ENCODE measurements at regions not wholly inside any gene's neighbourhood (a gene's known extent, or its start where the extent isn't known, plus 50 kb on each side); places are given as distances from the start of the nearest gene placed in this dataset.

DNA sequence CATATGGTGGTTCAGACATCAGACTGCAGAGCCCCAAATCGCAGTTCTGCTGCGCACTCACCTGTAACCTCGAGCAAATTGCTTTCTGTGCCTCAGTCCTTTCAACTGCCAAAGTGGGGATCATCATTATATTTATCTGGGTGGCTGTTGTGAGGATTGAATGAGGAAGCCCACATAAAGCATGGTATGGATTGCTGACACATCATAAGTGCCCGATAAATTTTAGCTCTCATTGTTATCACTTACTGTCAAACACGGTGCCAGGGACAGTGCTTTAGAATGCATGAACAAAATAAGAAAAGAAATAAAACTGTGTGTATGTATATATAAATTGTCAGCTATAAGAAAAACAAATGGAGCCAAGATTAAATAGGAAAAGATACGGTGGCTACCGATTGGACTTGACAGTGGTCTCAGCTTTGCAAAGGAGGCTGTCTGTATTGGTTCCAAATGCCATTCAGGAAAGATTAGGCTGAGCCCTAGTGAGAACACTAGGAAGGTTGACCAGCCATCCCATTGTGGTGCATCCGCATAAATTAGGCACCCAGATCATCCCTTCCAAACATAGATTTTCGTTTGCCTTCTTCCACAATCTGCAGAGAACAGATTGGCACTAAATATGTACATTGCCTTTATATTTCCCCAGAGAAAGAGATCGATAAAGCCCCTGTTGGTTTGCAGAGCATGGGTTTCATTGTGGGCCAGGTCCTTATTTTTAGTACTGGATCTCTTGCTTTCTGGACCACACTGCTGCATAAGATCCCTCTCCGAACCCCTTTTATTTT, 91.8 kb upstream of the KAZN start:
- TF ChIP-seq, protein P1, sequence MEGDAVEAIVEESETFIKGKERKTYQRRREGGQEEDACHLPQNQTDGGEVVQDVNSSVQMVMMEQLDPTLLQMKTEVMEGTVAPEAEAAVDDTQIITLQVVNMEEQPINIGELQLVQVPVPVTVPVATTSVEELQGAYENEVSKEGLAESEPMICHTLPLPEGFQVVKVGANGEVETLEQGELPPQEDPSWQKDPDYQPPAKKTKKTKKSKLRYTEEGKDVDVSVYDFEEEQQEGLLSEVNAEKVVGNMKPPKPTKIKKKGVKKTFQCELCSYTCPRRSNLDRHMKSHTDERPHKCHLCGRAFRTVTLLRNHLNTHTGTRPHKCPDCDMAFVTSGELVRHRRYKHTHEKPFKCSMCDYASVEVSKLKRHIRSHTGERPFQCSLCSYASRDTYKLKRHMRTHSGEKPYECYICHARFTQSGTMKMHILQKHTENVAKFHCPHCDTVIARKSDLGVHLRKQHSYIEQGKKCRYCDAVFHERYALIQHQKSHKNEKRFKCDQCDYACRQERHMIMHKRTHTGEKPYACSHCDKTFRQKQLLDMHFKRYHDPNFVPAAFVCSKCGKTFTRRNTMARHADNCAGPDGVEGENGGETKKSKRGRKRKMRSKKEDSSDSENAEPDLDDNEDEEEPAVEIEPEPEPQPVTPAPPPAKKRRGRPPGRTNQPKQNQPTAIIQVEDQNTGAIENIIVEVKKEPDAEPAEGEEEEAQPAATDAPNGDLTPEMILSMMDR (IDR thresholded peaks at IDR 0.05; ENCODE audit: unreplicated experiment): no peak
- H3K27ac Mint-ChIP-seq: no peak overlapping the region
- DNase-seq (ENCODE audit: low spot score in 2 of 2, unreplicated experiment in 2 of 2): no peak
- peaks cover 37% of the 10 kb centered on the region for H3K27me3 Mint-ChIP-seq (ENCODE audit: low read depth)
- H3K9me3 Mint-ChIP-seq: no peaks in the 10 kb centered on the region
- no peaks in the 10 kb centered on the region for H3K4me1 Mint-ChIP-seq
- no peak overlapping the region for H3K4me3 Mint-ChIP-seq
- no peaks in the 10 kb centered on the region for H3K36me3 Mint-ChIP-seq

DNA sequence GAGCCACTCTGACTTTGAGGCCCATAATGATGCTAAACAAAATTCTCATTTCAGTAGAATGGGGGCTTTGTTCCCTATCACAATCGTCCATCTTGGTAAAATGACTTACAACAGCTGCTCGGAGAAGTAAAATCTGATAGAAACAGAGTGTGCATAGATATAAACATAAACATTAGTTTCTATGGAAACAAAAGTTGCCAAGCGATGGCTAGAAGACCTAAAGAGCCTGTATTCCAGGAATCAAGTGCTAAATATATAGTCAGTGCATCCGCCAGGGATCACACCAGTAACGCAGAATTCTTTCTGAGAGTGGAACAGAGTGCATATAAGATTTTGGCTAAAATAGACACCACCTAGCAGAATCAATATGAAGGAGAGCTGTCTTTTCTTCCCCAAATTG, 91.2 kb upstream of the KAZN start:
- Mint-ChIP-seq H3K27ac (no peak overlapping the region), H3K4me3 (no peak overlapping the region)

DNA sequence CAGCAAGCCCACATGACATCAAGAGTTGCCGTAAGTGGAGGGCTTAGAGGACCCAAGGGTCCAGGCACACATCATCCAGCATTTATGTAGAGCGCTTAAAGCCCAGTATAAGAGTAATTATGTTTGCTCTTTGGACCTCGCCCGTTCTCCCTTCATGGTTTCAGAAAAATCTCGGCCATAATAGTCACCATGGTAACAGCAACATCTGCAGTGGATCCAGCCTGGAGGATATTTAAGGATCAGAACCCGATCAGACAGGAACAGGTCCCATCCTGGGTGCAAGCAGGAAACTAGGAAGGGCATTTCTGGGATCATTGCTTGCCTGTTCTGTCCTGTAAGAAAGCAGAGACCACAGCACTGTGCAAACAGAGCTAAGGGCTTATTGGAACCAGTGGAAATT, 89.9 kb upstream of the KAZN start:
- no peaks in the 10 kb centered on the region for H3K4me1 Mint-ChIP-seq
- H3K27me3 Mint-ChIP-seq (ENCODE audit: low read depth): peaks cover 27% of the 10 kb centered on the region
- no peak overlapping the region for H3K4me3 Mint-ChIP-seq
- H3K36me3 Mint-ChIP-seq: no peaks in the 10 kb centered on the region
- TF ChIP-seq, protein P1 (IDR thresholded peaks at IDR 0.05; ENCODE audit: unreplicated experiment): no peak
- H3K9me3 Mint-ChIP-seq: no peaks in the 10 kb centered on the region
- no peak for DNase-seq (ENCODE audit: low spot score in 2 of 2, unreplicated experiment in 2 of 2)
- H3K27ac Mint-ChIP-seq: no peak overlapping the region

More for the DNA sequence above, 91.2 kb upstream of the KAZN start:
- TF ChIP-seq, protein P1 (IDR thresholded peaks at IDR 0.05; ENCODE audit: unreplicated experiment): no peak
- Mint-ChIP-seq H3K9me3 (no peaks in the 10 kb centered on the region), H3K27me3 (ENCODE audit: low read depth) (peaks cover 32% of the 10 kb centered on the region), H3K36me3 (no peaks in the 10 kb centered on the region), H3K4me1 (no peaks in the 10 kb centered on the region)
- no peak for DNase-seq (ENCODE audit: low spot score in 2 of 2, unreplicated experiment in 2 of 2)

DNA sequence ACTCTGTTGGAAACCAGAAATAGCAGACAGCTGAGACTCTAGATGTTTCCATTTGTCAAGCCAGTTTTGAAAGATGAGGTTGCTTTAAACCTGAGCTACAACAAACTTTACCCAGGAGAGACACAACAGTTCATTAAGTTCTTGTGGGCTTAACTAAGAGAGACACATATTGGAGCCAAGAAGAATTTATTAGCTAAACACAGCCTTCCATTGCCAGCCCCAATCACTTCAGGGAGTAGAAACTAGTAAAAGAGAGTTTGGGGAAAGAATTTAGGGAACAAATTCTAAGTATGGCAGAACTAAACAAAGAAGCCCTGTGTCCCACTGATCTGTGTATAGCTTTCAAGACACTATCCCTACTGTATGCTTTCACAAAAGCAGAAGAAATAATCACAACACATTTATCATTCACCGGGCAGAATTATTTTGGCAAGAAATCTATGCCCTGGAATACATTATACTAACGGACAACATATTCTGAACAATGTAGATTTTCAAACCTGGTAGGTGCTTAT, 87.3 kb upstream of the KAZN start:
- Mint-ChIP-seq H3K36me3 (no peaks in the 10 kb centered on the region), H3K27me3 (ENCODE audit: low read depth) (peaks cover 24% of the 10 kb centered on the region)
- TF ChIP-seq, protein P1 (IDR thresholded peaks at IDR 0.05; ENCODE audit: unreplicated experiment): no peak

DNA sequence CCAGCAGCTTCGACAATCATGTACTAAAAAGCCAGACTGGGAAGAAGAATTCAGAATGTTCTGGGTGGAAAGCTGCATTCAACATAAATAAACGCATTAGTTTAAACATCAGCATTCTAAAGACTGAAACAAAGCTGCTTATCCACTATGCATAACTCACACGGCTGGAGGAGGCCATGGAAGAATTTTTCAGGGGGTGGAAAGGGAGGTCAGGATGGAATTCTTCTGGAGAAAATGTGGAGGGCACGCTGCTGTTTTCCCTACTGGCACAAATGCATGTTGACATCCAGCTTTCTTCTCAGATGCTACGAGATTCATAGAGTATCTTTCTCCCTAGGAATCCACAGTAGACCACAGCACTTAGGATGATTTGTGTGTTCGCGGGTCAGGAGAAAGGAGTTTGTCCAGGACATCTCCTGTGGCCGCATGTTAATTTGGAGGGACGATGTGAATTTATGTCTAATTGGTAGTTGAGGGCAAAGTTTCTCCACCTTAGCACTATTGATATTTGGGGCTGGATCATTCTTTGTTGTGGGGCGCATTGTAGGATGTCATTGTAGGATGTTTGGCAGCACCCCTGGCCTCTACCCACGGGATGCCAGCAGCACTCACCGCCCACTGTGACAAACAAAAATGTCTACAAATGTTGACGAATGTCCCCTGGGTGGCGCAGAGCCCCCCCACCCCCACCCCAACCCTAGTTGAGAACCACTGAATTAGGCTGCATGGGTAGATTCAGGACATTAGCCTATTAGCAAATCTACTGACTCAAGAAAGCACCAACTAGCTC, 86.5 kb upstream of the KAZN start:
- Mint-ChIP-seq H3K4me1 (no peaks in the 10 kb centered on the region), H3K4me3 (no peak overlapping the region), H3K9me3 (no peaks in the 10 kb centered on the region), H3K36me3 (no peaks in the 10 kb centered on the region), H3K27ac (no peak overlapping the region), H3K27me3 (ENCODE audit: low read depth) (peaks cover 30% of the 10 kb centered on the region)
- DNase-seq (ENCODE audit: low spot score in 2 of 2, unreplicated experiment in 2 of 2): no peak
- TF ChIP-seq, protein P1 (IDR thresholded peaks at IDR 0.05; ENCODE audit: unreplicated experiment): no peak

More for the DNA sequence above, 87.3 kb upstream of the KAZN start:
- no peaks in the 10 kb centered on the region for H3K4me1 Mint-ChIP-seq
- H3K4me3 Mint-ChIP-seq: no peak overlapping the region
- no peaks in the 10 kb centered on the region for H3K9me3 Mint-ChIP-seq
- no peak overlapping the region for H3K27ac Mint-ChIP-seq
- DNase-seq (ENCODE audit: low spot score in 2 of 2, unreplicated experiment in 2 of 2): no peak

Measured in mesothelial cell of epicardium (in vitro differentiated cells).